ENCODE measurements at regions not wholly inside any gene's neighbourhood (a gene's known extent, or its start where the extent isn't known, plus 50 kb on each side); places are given as distances from the start of the nearest gene placed in this dataset.

DNA sequence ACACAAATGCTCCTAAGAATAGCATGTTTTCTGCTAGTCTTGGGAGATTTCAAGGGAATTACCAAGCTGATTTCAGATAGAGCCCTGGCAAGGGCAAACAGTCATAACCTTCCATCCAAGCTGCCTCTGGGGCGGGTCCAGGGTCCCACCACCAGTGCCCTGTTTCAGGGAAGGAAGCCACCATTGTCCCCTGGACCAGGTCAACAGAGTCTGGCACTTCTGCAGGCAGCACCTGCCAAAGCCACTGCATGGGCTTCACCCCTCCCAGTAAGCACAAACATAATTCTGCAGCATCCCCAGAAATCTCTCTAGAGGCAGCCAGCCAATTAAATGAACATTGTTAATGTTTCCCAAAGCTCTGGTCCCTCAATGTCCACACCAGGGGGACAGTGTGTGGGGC lies 143.0 kb downstream of the SALL1 start:
- Histone ChIP-seq H3K9ac (ENCODE audit: low read depth, low read length) (no peak overlapping the region), H3K9me1 (ENCODE audit: insufficient read depth, low read length) (no peaks in the 10 kb centered on the region), H2BK5ac (ENCODE audit: low read depth, low read length, poor library complexity, severe bottlenecking) (no peak overlapping the region), H3K23ac (ENCODE audit: low read depth, low read length) (no peak overlapping the region), H2BK15ac (ENCODE audit: low read depth, low read length) (no peak overlapping the region), H3K9me3 (ENCODE audit: control insufficient read depth, insufficient read depth, low read length) (no peaks in the 10 kb centered on the region), H3K56ac (ENCODE audit: extremely low read depth, insufficient read depth, low read length) (no peak overlapping the region), H3K79me1 (ENCODE audit: low read depth in 1 of 2, low read length in 2 of 2) (no peaks in the 10 kb centered on the region), H3K4me1 (ENCODE audit: control insufficient read depth, insufficient read depth, low read length) (no peaks in the 10 kb centered on the region), H4K20me1 (ENCODE audit: insufficient read depth, low read length) (no peaks in the 10 kb centered on the region), H3K4me2 (ENCODE audit: low read depth, low read length) (no peak overlapping the region), H3K14ac (replicated peaks; ENCODE audit: low read depth, low read length) (no peak overlapping the region), H4K5ac (ENCODE audit: low read depth, low read length) (no peak overlapping the region), H3K18ac (ENCODE audit: low read depth, low read length) (no peak overlapping the region), H2AFZ (replicated peaks; ENCODE audit: low read length, poor library complexity) (no peak overlapping the region), H2AK5ac (ENCODE audit: low read depth, low read length) (no peak overlapping the region), H2AK9ac (replicated peaks; ENCODE audit: low read depth, low read length, poor library complexity) (no peak overlapping the region), H4K91ac (ENCODE audit: insufficient read depth, low read depth, low read length) (no peak overlapping the region), H2BK120ac (ENCODE audit: low read depth, low read length) (no peak overlapping the region), H3K27me3 (ENCODE audit: control insufficient read depth, insufficient read depth, low read length) (no peaks in the 10 kb centered on the region), H2BK20ac (ENCODE audit: low read depth, low read length) (no peak overlapping the region), H4K8ac (ENCODE audit: low read depth in 2 of 2, low read length in 2 of 2) (no peak overlapping the region), H3K27ac (ENCODE audit: insufficient read depth, low read length) (no peak overlapping the region), H3K4ac (ENCODE audit: low read depth, low read length) (no peak overlapping the region), H3K36me3 (ENCODE audit: control insufficient read depth, insufficient read depth, low read length) (no peaks in the 10 kb centered on the region), H3K4me3 (ENCODE audit: insufficient read depth, low read depth, low read length) (no peak overlapping the region)
- in situ Hi-C loops (cut with MboI; ENCODE audit: low sequenced_read_pairs): no loop called here
- 40% methylated on average over 1 of the region's 1 CpG; no CpG with 5 or more reads in 1 of the 2 experiments for WGBS, 2 experiments (ENCODE audit: extremely low coverage in 2 of 2, insufficient read length in 1 of 2)
- ATAC-seq (ENCODE audit: low read depth) (no peak), DNase-seq (no peak)
- BruUV-seq (replicated peaks): no TSS peak
- dilution Hi-C loops (cut with HindIII; ENCODE audit: low sequenced_read_pairs, unreplicated experiment): no loop called here
- TF ChIP-seq RFX5 (IDR thresholded peaks at IDR 0.05; ENCODE audit: low read depth, low read length): no peak
- TF ChIP-seq RAD21 (IDR thresholded peaks at IDR 0.05; ENCODE audit: low read length): no peak
- TF ChIP-seq NFE2L2 (IDR thresholded peaks at IDR 0.05; ENCODE audit: low read depth, low read length): no peak
- TF ChIP-seq, protein P1, sequence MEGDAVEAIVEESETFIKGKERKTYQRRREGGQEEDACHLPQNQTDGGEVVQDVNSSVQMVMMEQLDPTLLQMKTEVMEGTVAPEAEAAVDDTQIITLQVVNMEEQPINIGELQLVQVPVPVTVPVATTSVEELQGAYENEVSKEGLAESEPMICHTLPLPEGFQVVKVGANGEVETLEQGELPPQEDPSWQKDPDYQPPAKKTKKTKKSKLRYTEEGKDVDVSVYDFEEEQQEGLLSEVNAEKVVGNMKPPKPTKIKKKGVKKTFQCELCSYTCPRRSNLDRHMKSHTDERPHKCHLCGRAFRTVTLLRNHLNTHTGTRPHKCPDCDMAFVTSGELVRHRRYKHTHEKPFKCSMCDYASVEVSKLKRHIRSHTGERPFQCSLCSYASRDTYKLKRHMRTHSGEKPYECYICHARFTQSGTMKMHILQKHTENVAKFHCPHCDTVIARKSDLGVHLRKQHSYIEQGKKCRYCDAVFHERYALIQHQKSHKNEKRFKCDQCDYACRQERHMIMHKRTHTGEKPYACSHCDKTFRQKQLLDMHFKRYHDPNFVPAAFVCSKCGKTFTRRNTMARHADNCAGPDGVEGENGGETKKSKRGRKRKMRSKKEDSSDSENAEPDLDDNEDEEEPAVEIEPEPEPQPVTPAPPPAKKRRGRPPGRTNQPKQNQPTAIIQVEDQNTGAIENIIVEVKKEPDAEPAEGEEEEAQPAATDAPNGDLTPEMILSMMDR (conservative IDR thresholded peaks at IDR 0.05; ENCODE audit: low read depth, low read length): no peak
- TF ChIP-seq CHD1 (IDR thresholded peaks at IDR 0.05; ENCODE audit: low read depth, low read length): no peak
- TF ChIP-seq SMC3 (IDR thresholded peaks at IDR 0.05; ENCODE audit: low read depth, low read length): no peak
- TF ChIP-seq BHLHE40 (IDR thresholded peaks at IDR 0.05; ENCODE audit: low read depth, low read length): no peak
- no peak for TF ChIP-seq MXI1 (IDR thresholded peaks at IDR 0.05; ENCODE audit: borderline replicate concordance, low read depth, low read length)
- no peak for TF ChIP-seq CEBPB (IDR thresholded peaks at IDR 0.05; ENCODE audit: low read depth, low read length)
- TF ChIP-seq MAFK (IDR thresholded peaks at IDR 0.05; ENCODE audit: low read depth, low read length): no peak
- TF ChIP-seq, protein P2, sequence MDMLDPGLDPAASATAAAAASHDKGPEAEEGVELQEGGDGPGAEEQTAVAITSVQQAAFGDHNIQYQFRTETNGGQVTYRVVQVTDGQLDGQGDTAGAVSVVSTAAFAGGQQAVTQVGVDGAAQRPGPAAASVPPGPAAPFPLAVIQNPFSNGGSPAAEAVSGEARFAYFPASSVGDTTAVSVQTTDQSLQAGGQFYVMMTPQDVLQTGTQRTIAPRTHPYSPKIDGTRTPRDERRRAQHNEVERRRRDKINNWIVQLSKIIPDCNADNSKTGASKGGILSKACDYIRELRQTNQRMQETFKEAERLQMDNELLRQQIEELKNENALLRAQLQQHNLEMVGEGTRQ (IDR thresholded peaks at IDR 0.05; ENCODE audit: low read depth, low read length): no peak
- TF ChIP-seq RCOR1 (IDR thresholded peaks at IDR 0.05; ENCODE audit: insufficient replicate concordance, low read length): no peak
- no peak for TF ChIP-seq POLR2A (IDR thresholded peaks at IDR 0.05; ENCODE audit: low read depth, low read length)
- TF ChIP-seq FOS (IDR thresholded peaks at IDR 0.05; ENCODE audit: low read depth, low read length): no peak
- TF ChIP-seq, protein P3, sequence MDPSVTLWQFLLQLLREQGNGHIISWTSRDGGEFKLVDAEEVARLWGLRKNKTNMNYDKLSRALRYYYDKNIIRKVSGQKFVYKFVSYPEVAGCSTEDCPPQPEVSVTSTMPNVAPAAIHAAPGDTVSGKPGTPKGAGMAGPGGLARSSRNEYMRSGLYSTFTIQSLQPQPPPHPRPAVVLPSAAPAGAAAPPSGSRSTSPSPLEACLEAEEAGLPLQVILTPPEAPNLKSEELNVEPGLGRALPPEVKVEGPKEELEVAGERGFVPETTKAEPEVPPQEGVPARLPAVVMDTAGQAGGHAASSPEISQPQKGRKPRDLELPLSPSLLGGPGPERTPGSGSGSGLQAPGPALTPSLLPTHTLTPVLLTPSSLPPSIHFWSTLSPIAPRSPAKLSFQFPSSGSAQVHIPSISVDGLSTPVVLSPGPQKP (IDR thresholded peaks at IDR 0.05; ENCODE audit: borderline replicate concordance, low read depth, low read length): no peak
- TF ChIP-seq MAZ (IDR thresholded peaks at IDR 0.05; ENCODE audit: borderline replicate concordance, low read depth, low read length): no peak
- intact Hi-C loops (cut with micrococcal nuclease): no loop called here
- ChIA-PET POLR2A (ENCODE audit: unreplicated experiment) (no interaction called here), CTCF (no interaction called here)

All from IMR-90 (cell line).